ENCODE measurements at regions not wholly inside any gene's neighbourhood (a gene's known extent, or its start where the extent isn't known, plus 50 kb on each side); places are given as distances from the start of the nearest gene placed in this dataset.

DNA sequence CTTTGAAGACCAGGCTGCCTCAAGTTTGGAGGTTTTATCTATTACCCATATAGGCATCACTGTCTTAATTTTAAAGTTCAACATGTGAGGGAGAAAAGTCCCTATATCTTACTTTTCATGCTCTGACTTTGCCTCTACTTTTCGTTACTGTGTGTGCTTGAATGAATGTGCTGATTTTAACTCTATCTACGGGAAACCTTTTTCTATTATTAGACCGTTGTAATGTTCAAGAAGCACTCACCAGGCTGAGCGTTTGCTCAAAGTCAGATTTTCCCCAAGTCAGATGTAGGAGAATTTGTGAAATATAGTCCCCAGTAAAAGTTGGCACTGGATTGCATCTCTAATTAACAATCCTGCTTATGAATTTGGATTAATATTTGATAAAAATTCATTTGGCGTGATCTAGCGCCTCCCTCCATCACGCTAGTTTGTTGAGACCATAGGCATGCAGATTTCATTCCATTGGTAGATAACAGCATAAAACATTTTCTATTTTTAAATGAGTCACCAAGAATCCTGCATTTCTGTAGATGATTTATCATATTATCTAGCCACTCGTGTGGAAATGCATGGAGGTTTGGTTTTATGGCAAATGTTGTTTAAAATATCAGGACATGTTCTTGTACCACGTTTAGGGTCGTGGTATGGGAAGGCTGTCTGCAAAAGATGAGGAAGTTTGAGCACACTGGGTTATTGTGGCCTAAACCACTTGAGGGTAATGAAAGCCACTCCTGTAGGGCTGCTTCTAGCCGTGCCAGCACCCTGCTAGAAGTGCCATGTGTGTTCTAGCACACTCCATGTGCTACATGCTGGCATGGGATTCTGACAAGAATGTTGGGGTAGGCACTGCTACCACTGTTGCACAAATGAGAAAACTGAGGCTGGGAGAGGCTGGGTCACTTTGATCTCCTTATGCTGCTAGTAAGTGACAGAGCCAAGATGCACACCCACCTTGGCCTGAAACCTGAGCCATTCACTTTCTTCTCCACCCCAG lies 179.4 kb downstream of the FGF9 start:
- no peak for TF ChIP-seq POLR2A (IDR thresholded peaks at IDR 0.05)
- TF ChIP-seq, protein P1, sequence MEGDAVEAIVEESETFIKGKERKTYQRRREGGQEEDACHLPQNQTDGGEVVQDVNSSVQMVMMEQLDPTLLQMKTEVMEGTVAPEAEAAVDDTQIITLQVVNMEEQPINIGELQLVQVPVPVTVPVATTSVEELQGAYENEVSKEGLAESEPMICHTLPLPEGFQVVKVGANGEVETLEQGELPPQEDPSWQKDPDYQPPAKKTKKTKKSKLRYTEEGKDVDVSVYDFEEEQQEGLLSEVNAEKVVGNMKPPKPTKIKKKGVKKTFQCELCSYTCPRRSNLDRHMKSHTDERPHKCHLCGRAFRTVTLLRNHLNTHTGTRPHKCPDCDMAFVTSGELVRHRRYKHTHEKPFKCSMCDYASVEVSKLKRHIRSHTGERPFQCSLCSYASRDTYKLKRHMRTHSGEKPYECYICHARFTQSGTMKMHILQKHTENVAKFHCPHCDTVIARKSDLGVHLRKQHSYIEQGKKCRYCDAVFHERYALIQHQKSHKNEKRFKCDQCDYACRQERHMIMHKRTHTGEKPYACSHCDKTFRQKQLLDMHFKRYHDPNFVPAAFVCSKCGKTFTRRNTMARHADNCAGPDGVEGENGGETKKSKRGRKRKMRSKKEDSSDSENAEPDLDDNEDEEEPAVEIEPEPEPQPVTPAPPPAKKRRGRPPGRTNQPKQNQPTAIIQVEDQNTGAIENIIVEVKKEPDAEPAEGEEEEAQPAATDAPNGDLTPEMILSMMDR (IDR thresholded peaks at IDR 0.05), result no peak
